D341Med (cell line): ENCODE measurements at regions not wholly inside any gene's neighbourhood (a gene's known extent, or its start where the extent isn't known, plus 50 kb on each side); places are given as distances from the start of the nearest gene placed in this dataset.

Experiments used
- DNase-seq: peaks from one replicate; pipeline ENCODE4 v3.0.0; 2012; ENCODE audit warnings: low spot score

- DNase-seq: no peak
Observed at GRCh38 chr4:147054228-147054872, 108.7 kb upstream of the TTC29 start.

GRCh38 chr4:147056940-147057610 lies 111.4 kb upstream of the TTC29 start:
- DNase-seq: no peak

GRCh38 chr4:147057611-147058190 lies 112.0 kb upstream of the TTC29 start:
- no peak for DNase-seq

GRCh38 chr4:147059064-147059731 lies 113.5 kb upstream of the TTC29 start:
- no peak for DNase-seq

- DNase-seq: no peak
Observed at GRCh38 chr4:147060151-147060931, 114.7 kb upstream of the TTC29 start.

GRCh38 chr4:147064856-147065255 lies 119.2 kb upstream of the TTC29 start:
- DNase-seq: no peak

- no peak for DNase-seq
Observed at GRCh38 chr4:147068564-147068963, 122.9 kb upstream of the TTC29 start.

- DNase-seq: no peak
Observed at GRCh38 chr4:147071209-147071740, 125.6 kb upstream of the TTC29 start.

GRCh38 chr4:147076179-147076578 lies 130.5 kb upstream of the TTC29 start:
- no peak for DNase-seq

- DNase-seq: no peak
Observed at GRCh38 chr4:147076728-147077127, 131.1 kb upstream of the TTC29 start.

GRCh38 chr4:147078362-147078761 lies 132.7 kb upstream of the TTC29 start:
- no peak for DNase-seq

GRCh38 chr4:147078875-147079658 lies 133.4 kb upstream of the TTC29 start:
- no peak for DNase-seq

- no peak for DNase-seq
Observed at GRCh38 chr4:147084861-147085260, 139.2 kb upstream of the TTC29 start.

- no peak for DNase-seq
Observed at GRCh38 chr4:147085781-147086180, 140.1 kb upstream of the TTC29 start.

GRCh38 chr4:147088146-147088545 lies 142.5 kb upstream of the TTC29 start:
- DNase-seq: no peak

- no peak for DNase-seq
Observed at GRCh38 chr4:147090486-147090885, 144.8 kb upstream of the TTC29 start.

GRCh38 chr4:147093206-147093605 lies 147.5 kb upstream of the TTC29 start:
- no peak for DNase-seq

GRCh38 chr4:147094238-147094637 lies 148.6 kb upstream of the TTC29 start:
- no peak for DNase-seq

GRCh38 chr4:147096667-147097604 lies 151.3 kb upstream of the TTC29 start:
- peak; percentile 45 for DNase-seq

- DNase-seq: no peak
Observed at GRCh38 chr4:147101678-147102077, 156.0 kb upstream of the TTC29 start.
